ENCODE measurements at regions not wholly inside any gene's neighbourhood (a gene's known extent, or its start where the extent isn't known, plus 50 kb on each side); places are given as distances from the start of the nearest gene placed in this dataset.

- Histone ChIP-seq H3K4me1 (ENCODE audit: insufficient read depth) (no peaks in the 10 kb centered on the region), H3K4me2 (no peak overlapping the region), H2AFZ (no peak overlapping the region), H3K4me3 (no peak overlapping the region), H4K20me1 (ENCODE audit: insufficient read depth, poor library complexity, severe bottlenecking) (no peaks in the 10 kb centered on the region), H3K36me3 (replicated peaks; ENCODE audit: insufficient read depth, low read depth) (no peaks in the 10 kb centered on the region), H3K27me3 (no peaks in the 10 kb centered on the region), H3K9me3 (ENCODE audit: low read depth) (no peaks in the 10 kb centered on the region), H3K27ac (no peak overlapping the region), H3K9me2 (replicated peaks; ENCODE audit: insufficient read depth) (no peaks in the 10 kb centered on the region), H3K79me2 (no peaks in the 10 kb centered on the region)
- TF ChIP-seq EZH2 (IDR thresholded peaks at IDR 0.05; ENCODE audit: borderline replicate concordance) = no peak
- no peak for TF ChIP-seq EZH2phosphoT487 (IDR thresholded peaks at IDR 0.05; ENCODE audit: low read depth, severe bottlenecking, unreplicated experiment)
- no peak for TF ChIP-seq CTCF (IDR thresholded peaks at IDR 0.05; ENCODE audit: poor library complexity)
- DNase-seq (ENCODE audit: low spot score) = no peak
- 45% methylated on average over 2 of the region's 2 CpGs for WGBS (ENCODE audit: low lambda C conversion rate, missing lambda C conversion rate)
Measured at GRCh38 chr2:220513573-220514288, 886.3 kb downstream of the SLC4A3 start.

GRCh38 chr2:220521551-220521950 lies 894.1 kb downstream of the SLC4A3 start:
- 90% methylated on average over 5 of the region's 5 CpGs for WGBS (ENCODE audit: low lambda C conversion rate, missing lambda C conversion rate)
- Histone ChIP-seq H3K9me2 (replicated peaks; ENCODE audit: insufficient read depth) (no peaks in the 10 kb centered on the region), H3K4me3 (no peak overlapping the region), H4K20me1 (ENCODE audit: insufficient read depth, poor library complexity, severe bottlenecking) (no peaks in the 10 kb centered on the region), H3K9me3 (ENCODE audit: low read depth) (no peaks in the 10 kb centered on the region), H3K27ac (no peak overlapping the region), H2AFZ (no peak overlapping the region), H3K4me1 (ENCODE audit: insufficient read depth) (no peaks in the 10 kb centered on the region), H3K27me3 (no peaks in the 10 kb centered on the region), H3K79me2 (no peaks in the 10 kb centered on the region), H3K36me3 (replicated peaks; ENCODE audit: insufficient read depth, low read depth) (no peaks in the 10 kb centered on the region), H3K4me2 (no peak overlapping the region)
- DNase-seq (ENCODE audit: low spot score) = no peak
- TF ChIP-seq CTCF (IDR thresholded peaks at IDR 0.05; ENCODE audit: poor library complexity) = no peak
- no peak for TF ChIP-seq EZH2phosphoT487 (IDR thresholded peaks at IDR 0.05; ENCODE audit: low read depth, severe bottlenecking, unreplicated experiment)
- no peak for TF ChIP-seq EZH2 (IDR thresholded peaks at IDR 0.05; ENCODE audit: borderline replicate concordance)

- H3K27me3 ChIP-seq = no peaks in the 10 kb centered on the region
- H3K4me3 ChIP-seq = no peak overlapping the region
- no peaks in the 10 kb centered on the region for H3K36me3 ChIP-seq (replicated peaks; ENCODE audit: insufficient read depth, low read depth)
- TF ChIP-seq EZH2phosphoT487 (IDR thresholded peaks at IDR 0.05; ENCODE audit: low read depth, severe bottlenecking, unreplicated experiment) (no peak), EZH2 (IDR thresholded peaks at IDR 0.05; ENCODE audit: borderline replicate concordance) (no peak), CTCF (IDR thresholded peaks at IDR 0.05; ENCODE audit: poor library complexity) (no peak)
- no peak for DNase-seq (ENCODE audit: low spot score)
- 90% methylated on average over 3 of the region's 3 CpGs for WGBS (ENCODE audit: low lambda C conversion rate, missing lambda C conversion rate)
- H2AFZ ChIP-seq = no peak overlapping the region
- no peaks in the 10 kb centered on the region for H4K20me1 ChIP-seq (ENCODE audit: insufficient read depth, poor library complexity, severe bottlenecking)
- no peaks in the 10 kb centered on the region for H3K9me2 ChIP-seq (replicated peaks; ENCODE audit: insufficient read depth)
- no peaks in the 10 kb centered on the region for H3K79me2 ChIP-seq
- no peaks in the 10 kb centered on the region for H3K9me3 ChIP-seq (ENCODE audit: low read depth)
- no peak overlapping the region for H3K4me2 ChIP-seq
- H3K4me1 ChIP-seq (ENCODE audit: insufficient read depth) = no peaks in the 10 kb centered on the region
- no peak overlapping the region for H3K27ac ChIP-seq
Measured at GRCh38 chr2:220528180-220528675, 900.8 kb downstream of the SLC4A3 start.

All from hepatocyte (in vitro differentiated cells).